Left lung (tissue), 4 donors: ENCODE measurements at regions not wholly inside any gene's neighbourhood (a gene's known extent, or its start where the extent isn't known, plus 50 kb on each side); places are given as distances from the start of the nearest gene placed in this dataset.

ENCODE experiments used
- ATAC-seq: fragments of 200-7000 bp; cut with Tn5 transposase; one replicate; pipeline ENCODE4 v1.9.1; 2020; ENCODE audit warnings: moderate library complexity
- DNase-seq, 4 donors: peaks; one replicate each; pipeline ENCODE4 v3.0.0-alpha.2; 2013 to 2020
- H3K27ac ChIP-seq, 2 donors: fragments of 200-600 bp; sonication (generic) in 1 of 2; one replicate each; pipeline versions ENCODE4 v1.5.0 to v1.8.0; 2020 to 2021
- H3K27me3 ChIP-seq, 2 donors: fragments of 200-600 bp; sonication (generic) in 1 of 2; one replicate each; pipeline versions ENCODE4 v1.5.0 to v1.8.0; 2020 to 2021
- H3K36me3 ChIP-seq, 2 donors: fragments of 200-600 bp; sonication (generic) in 1 of 2; one replicate each; pipeline versions ENCODE4 v1.5.0 to v1.8.0; 2020 to 2021
- H3K4me1 ChIP-seq, 2 donors: fragments of 200-600 bp; one replicate each; pipeline ENCODE4 v1.8.0; 2021
- H3K4me3 ChIP-seq, 2 donors: fragments of 200-600 bp; sonication (generic) in 1 of 2; one replicate each; pipeline versions ENCODE4 v1.5.0 to v1.8.0; 2020 to 2021; ENCODE audit warnings: mild to moderate bottlenecking in 1 of 2
- H3K9me3 ChIP-seq, 2 donors: fragments of 200-600 bp; sonication (generic) in 1 of 2; one replicate each; pipeline versions ENCODE4 v1.5.0 to v1.8.0; 2020 to 2021
- CTCF ChIP-seq, 2 donors: fragments of 200-600 bp; sonication (generic) in 1 of 2; IDR thresholded peaks; one replicate each; pipeline versions ENCODE4 v1.5.0 to v1.8.0; 2021; ENCODE audit warnings: antibody characterized with exemption in 2 of 2
- intact Hi-C, 2 donors: fragments of 100-400 bp; cut with DNase I; formaldehyde crosslinking; loops; one replicate each; pipeline versions ENCODE4 v1.11.2 to v1.14.2; 2022
- donor health status: DM: no; HTN: yes; CAD: no.
- donor health status: DM: no; HTN: no; CAD: no.

DNA sequence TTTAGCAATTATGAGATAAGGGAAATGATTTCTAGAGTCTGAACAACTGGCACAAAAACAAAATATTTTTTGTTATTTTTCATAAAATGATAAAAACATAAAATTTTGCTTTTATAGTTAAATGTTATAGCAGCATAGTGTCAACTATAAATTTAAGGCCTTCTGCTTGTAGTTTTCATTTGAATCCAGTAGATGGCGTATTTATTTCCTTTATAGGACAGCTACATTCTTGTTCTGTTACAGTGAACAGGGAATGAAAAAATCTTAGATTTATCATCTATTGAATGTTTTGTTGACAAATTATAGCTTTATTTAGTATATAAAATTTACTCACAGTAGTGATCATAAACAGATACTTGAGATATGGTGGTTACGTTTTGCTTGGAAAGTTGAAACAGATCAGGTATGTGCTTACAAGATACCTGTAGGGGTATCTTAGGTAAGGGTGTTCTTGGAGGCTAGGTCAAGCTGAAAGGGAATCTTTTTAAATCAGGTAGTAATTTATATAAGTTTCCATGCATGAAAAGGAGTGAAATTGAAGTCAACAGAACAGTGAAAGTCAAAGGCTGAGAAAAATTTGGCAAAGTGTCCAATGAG lies 239.3 kb upstream of the GRIN3A start:
- ATAC-seq, result peak; percentile 67
- Histone ChIP-seq H3K36me3 (no peaks in the 10 kb centered on the region), H3K27me3 (no peaks in the 10 kb centered on the region), H3K27ac (no peak overlapping the region), H3K4me1 (no peaks in the 10 kb centered on the region), H3K4me3 (no peak overlapping the region), H3K9me3 (no peaks in the 10 kb centered on the region)
- peak in 2 of 4 donors; percentile 1 to 12 for DNase-seq
- intact Hi-C loops, result no loop called here
- peak; percentile 40 to 58 for TF ChIP-seq CTCF (IDR thresholded peaks at IDR 0.05)

GRCh38 chr9:101970609-101971008 lies 232.2 kb upstream of the GRIN3A start:
- TF ChIP-seq CTCF (IDR thresholded peaks at IDR 0.05), result no peak
- no peak overlapping the region for H3K4me3 ChIP-seq
- ATAC-seq, result no peak
- no peak overlapping the region for H3K27ac ChIP-seq
- no peaks in the 10 kb centered on the region for H3K36me3 ChIP-seq
- H3K9me3 ChIP-seq, result no peaks in the 10 kb centered on the region
- no peaks in the 10 kb centered on the region for H3K27me3 ChIP-seq
- intact Hi-C loops, result no loop called here
- no peaks in the 10 kb centered on the region for H3K4me1 ChIP-seq
- DNase-seq, result no peak

DNA sequence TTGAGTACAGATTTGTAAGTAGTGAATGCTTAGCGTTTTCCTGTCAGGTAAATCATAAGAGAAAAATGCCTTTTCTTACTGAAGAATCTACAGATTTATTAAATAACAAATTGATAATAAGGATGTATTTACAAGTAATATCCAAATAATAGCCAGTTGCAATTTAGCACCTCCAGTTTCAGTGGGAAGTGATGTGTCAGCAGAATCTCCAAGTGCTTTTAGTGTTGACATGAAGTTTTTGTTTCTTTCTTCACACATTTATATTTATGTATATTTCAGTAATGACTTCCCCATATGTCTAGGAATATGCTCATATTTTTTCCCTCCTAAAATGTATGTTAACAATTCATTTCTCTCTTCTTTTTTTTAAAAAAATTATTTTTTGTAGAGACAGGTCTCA lies 229.9 kb upstream of the GRIN3A start:
- H3K4me3 ChIP-seq, result no peak overlapping the region
- H3K36me3 ChIP-seq, result no peaks in the 10 kb centered on the region
- DNase-seq (no peak), ATAC-seq (no peak)
- H3K27ac ChIP-seq, result no peak overlapping the region
- TF ChIP-seq CTCF (IDR thresholded peaks at IDR 0.05), result no peak
- H3K4me1 ChIP-seq, result no peaks in the 10 kb centered on the region
- H3K27me3 ChIP-seq, result no peaks in the 10 kb centered on the region
- intact Hi-C loops, result no loop called here
- H3K9me3 ChIP-seq, result no peaks in the 10 kb centered on the region

DNA sequence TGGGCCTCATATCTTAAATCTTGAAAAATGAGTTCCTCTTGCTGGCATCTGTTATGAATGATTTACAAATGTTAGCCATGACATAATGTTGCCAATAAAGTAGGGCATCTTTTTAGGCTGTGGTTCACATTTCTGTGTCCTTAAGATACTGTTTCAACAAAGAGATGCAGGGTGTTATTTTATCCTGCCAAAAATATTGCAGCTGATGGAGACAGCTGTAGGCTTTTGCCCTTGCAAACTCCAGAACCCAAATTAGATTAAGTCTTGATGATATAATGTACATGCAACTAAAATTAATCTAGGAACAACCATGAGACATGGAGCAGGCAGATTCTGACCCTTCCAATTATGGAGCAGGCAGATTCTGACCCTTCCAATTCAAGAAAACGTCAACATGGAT lies 228.2 kb upstream of the GRIN3A start:
- Histone ChIP-seq H3K27ac (no peak overlapping the region), H3K27me3 (no peaks in the 10 kb centered on the region), H3K4me3 (no peak overlapping the region), H3K36me3 (no peaks in the 10 kb centered on the region), H3K9me3 (no peaks in the 10 kb centered on the region), H3K4me1 (no peaks in the 10 kb centered on the region)
- TF ChIP-seq CTCF (IDR thresholded peaks at IDR 0.05), result no peak
- DNase-seq (no peak), ATAC-seq (no peak)
- intact Hi-C loops, result no loop called here

- H3K9me3 ChIP-seq, result no peaks in the 10 kb centered on the region
- intact Hi-C loops, result no loop called here
- TF ChIP-seq CTCF (IDR thresholded peaks at IDR 0.05), result no peak
- ATAC-seq (no peak), DNase-seq (no peak)
- H3K4me1 ChIP-seq, result no peaks in the 10 kb centered on the region
- no peak overlapping the region for H3K27ac ChIP-seq
- H3K36me3 ChIP-seq, result no peaks in the 10 kb centered on the region
- H3K4me3 ChIP-seq, result no peak overlapping the region
- H3K27me3 ChIP-seq, result no peaks in the 10 kb centered on the region
Measured at GRCh38 chr9:101957705-101958104, 219.3 kb upstream of the GRIN3A start.
